Islet of Langerhans (tissue), 1 donor: ENCODE measurements at regions not wholly inside any gene's neighbourhood (a gene's known extent, or its start where the extent isn't known, plus 50 kb on each side); places are given as distances from the start of the nearest gene placed in this dataset.

Experiments used
- FAIRE-seq: peaks from one replicate; lab custom pipeline; 2011; peaks lifted over from hg19 to GRCh38; lab: Jason Lieb, UNC

DNA sequence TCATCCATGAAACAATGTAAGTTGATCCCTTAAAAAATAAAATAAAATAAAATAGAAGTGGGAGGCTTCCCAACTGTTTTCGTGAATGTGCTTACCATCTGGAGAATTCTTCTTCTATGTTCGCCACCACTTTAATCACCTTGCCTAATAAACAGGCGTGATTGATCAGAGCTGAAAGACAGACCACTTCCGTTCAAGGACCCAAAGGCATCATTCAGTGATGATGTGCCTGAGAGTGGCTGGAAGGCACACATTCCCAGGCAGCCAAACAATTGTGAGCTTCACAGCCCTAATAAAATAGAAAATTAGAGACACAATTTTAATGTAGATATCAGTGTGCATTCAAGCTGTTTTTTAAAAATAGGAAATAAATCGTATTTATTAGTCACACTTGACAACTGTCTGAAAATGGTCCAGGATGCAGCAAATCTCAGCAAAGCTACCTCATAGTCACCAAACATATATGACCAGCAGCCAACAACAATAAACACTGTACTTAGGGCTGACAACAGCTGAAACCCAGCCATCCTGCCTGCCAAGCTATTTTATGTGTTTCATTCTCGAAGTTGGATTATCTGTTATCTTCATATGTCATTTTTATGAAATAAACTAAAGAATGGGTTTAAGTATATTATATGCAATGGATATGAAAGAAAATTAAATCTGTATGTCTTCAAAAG lies 163.2 kb upstream of the FAM9B start:
- FAIRE-seq: no peak

DNA sequence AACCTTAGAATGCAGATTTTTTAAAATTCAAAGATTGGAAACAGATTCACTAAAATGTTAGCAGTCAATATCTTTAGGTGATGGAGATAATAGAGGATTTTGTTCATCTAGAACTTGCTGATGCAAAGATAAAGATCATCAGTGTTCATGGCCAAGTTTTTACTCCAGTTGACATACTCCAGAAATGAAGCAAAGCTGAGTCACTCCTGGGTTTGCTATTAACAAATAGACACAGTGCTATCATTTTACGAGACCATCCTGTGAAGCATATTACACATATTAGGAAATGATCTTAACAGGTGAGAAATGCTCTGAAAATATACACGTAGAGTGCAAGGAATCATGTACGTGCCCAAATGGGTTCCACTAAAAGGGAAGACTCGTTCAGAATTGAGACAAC lies 170.6 kb upstream of the FAM9B start:
- no peak for FAIRE-seq

DNA sequence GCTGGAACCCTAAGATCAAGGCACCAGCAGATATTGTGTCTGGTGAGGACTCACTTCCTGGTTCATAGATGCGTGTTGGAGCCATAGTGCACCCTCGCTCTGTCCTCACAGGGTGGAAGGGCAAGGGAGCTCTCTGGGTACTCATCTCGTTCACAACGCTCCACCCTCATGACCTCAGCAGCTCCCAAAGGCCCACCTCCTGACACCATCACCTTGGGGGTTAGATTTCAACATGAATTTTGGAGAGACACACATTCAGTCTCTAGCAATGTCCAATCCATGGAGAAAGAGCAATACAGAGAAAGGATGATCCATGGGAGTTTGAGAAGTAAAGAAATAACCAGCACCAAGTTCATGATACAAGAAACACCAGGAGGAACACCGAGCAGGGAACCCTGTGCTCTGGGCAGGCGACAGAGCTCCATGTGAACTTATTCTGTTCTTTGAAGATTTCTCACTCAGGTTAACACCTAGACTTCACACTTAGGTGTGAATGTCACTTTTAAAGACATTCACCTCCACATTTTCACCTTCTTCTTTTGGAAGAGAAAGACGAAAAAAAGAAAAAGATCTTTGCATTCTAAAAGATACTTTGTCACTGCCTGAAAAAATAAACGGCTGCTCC lies 171.8 kb upstream of the FAM9B start:
- FAIRE-seq: no peak

DNA sequence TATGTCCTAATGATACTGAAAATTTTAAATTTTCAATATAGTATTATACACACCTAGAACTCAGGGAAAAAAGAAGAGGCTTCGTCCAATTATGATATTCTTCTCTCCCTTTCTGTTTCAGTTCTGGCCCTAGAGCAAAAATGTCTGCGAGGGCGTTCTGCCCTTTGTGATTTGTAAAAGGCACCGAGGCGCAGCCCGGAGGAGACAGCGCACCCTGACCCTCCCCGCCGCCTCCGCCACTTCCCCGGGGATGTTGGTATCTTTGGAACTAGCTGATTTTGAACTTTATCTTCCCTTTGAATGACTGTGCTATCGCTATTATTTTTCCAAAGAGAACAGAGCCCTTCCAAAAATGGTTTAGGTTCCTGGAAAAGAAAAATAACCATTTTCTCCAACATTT lies 173.2 kb upstream of the FAM9B start:
- no peak for FAIRE-seq

DNA sequence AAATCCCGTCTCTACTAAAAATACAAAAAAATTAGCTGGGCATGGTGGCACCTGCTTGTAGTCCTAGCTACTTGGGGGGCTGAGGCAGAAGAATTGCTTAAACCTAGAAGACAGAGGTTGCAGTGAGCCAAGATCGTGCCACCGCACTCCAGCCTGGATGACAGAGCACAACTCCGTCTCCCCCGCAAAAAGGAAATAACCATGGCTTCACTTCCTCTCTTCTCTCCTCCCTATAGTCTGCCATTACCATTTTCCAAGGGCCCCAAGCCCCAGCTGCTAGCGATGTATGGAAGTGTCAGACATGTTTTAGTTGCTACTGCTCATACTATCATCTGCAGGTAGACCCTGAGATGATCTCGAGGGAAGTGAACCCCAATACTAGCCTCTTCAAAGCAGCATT lies 177.3 kb upstream of the FAM9B start:
- no peak for FAIRE-seq

DNA sequence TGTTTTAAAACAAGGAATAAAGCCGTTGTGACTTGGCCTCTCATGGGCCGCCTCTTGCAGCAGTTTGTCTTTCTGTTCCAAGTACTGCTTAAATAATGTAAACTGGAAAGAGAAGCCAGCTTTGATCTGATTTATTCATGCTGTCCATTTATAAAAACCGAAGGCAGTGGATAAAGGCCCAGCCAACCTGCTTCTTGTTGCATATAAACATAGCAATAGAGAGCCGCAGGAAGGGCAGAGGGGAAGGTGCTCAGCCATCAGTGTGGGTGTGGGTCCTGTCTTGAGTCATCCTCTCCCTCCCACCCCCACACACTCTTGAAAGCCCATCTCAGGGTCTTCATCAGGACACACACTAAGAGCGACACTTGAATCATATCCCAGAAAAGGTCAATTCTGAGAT lies 187.9 kb upstream of the FAM9B start:
- FAIRE-seq: no peak

DNA sequence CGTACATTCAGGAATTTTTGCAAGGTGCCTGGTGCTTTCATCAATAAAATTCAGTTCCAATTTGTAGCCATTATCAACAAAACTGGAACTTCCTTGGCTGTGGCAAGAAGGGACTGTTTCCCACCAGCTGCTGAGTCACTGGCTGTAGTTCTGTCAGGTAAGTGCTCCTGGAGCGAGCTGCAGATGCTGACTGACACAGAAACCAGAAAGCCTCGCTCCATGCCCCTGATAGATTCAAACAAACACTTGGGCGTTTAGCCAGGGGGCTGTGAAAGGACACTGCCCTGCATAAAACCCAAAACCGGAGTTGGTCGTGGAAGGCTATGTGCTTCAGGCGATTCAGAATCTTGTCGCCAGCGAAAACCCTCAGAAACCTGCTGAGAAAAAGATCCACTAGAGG lies 188.4 kb upstream of the FAM9B start:
- no peak for FAIRE-seq

DNA sequence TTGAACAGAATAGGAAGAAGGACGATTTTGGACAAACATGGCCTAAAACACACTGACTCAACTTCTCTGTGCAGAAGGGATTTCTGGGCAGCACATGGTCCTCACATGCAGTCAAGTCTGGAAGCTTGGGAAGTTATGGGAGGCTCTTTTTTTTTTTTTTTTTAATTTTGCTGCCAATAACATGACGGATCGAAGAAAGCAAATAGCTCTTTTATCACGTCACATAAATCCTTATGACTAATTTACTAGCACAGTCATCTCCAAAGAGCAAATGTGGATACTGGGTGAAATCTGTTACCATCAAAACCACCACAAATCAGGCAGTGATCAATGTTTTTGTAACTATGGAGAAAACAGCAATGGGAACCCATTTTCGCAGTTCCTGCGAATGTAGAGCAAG lies 193.3 kb upstream of the FAM9B start:
- FAIRE-seq: no peak

DNA sequence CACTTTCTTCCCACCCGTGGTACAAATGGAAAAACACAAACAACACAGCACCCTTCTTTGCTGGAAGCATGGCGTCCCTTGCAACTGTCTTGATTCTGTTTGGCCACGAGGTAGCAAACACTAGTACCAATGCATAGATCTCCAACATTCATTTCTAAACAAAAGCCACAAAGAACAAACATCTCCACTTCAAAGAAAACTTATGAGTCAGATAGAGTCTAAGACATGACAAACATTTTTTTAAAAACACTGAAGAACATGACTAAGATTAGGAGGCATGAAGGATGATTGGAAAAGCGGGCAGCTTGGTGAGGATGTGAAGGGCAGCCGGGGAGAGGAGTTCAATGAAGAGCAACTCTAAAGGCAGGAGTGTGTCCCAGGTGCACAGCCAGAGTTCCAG lies 197.6 kb upstream of the FAM9B start:
- FAIRE-seq: no peak

DNA sequence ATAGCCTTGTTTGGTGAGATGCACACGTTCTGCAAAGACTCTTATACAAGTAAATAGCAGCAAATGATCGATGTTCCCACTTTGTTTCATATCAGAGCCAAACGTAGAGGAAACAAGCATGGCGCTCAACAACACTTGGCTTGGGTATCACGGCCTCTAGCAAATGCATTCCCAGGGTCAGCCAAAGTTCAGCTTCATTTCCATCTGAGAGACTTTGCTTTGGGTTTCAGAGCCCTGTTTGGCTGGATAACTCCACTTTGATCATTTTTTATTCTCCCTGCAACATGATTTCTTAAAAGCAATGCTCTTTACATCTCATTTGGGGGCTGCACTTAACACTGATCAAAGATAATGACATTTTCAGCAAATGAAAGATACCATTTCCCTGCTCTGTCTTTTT lies 199.2 kb upstream of the FAM9B start:
- no peak for FAIRE-seq

DNA sequence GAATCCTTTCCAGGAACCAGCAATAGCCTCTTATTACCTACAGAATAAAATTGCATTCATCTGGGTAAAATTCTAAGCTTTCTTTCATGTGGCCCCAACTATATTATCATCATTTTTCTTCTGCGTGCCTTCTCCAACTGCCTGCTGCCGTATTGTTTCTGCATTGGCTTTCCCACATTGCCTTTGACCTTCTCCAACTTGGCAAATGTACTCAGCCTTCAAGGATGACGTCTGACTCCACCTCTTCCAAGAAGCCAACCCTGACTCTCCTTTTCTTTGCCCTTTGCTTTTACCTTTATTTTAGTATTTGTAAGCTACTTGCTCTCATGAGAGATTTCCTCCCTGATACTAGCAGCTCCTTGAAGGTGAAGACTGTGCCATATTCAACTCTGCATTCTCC lies 200.4 kb upstream of the FAM9B start:
- no peak for FAIRE-seq

DNA sequence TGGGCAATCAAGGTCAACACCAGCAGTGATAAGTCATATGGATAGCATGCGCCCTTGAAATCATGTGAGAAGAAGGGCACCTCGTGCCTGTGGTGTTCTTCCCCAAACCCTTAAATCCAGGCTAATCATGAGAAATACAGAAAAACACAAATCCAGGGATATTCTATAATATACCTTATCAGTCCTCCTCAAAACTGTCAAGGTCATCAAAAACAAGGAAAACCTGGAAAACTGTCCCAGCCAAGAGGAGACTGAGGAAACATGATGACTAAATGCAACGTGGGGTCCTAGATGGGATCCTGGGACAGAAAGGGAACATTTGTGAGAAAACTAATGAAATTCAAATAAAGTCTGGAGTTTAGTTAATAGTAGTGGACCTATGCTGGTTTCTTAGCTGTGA lies 201.8 kb upstream of the FAM9B start:
- no peak for FAIRE-seq

DNA sequence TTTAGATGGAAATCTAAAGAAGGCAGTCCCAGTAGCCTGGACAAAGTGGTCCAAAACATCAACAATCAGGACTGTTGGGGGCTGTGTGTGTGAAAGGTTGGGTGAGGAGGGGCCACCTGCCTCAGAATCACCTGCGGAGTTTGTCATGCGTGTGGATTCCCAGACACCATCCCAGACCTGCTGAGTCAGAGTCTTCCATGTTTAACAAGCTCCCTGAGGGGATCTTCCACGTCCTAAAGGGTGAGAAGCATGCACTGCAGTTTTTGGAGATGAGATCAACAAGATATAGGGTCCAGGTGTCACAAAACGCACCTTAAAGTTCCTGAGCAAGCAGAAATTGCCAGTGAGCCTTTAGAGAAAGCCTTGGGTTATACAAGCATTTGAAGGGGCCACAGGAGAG lies 207.0 kb upstream of the FAM9B start:
- no peak for FAIRE-seq

DNA sequence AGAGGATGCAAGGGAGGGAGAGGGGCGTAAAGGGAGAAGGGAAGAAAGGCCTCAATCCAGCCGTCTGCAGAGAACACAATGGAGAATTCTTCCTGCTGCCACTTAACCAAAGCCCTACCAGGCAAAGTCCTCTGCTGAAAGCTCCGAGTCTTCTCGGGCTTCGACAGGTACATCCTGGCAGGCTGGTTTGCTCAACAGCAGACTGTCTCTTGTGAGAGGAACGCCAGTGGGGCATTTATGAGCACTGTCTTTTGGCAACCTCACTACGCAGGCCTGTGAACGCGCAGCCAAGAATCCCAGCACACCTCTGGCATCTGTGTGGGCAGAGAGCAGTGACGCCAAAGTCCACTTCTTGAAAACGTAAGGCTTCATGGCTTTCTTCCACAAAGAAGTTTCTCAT lies 207.5 kb upstream of the FAM9B start:
- FAIRE-seq: no peak

DNA sequence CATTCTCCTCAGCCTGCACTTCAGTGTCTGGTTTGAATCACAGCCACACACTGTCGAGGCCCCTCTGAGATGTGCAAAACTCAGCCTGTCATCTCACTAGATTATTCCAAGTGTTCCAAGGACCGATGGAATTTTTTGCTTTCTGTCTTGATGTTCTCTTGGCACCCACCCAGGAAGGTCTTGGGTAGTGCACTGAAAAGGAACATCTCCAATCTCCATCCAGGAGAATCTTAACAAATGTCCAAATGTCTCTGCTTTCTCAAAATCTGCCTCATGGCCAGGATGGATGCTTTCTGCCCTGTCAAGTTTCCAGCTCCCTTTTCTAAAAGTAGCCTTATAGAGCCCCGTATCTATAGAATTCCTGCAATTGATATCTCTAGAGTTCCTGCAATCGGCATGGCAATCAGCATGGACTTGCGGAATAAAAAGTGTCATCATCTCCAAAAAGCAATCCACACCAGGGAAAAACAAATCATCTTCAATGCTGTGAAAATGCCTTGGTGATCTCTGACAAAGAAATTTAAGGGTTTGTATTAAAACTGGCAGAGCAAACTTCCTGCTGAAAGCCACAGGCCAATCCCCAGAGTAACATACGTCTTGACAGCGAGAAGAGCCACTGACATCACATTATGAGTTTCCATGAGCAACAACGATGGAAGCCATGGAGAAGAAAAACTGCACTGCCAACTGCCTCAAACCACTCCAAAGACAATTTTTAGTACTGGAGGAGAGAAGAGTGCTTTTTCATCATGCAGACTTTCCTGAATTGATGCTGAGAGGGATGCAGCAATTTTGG lies 215.3 kb upstream of the FAM9B start:
- no peak for FAIRE-seq

DNA sequence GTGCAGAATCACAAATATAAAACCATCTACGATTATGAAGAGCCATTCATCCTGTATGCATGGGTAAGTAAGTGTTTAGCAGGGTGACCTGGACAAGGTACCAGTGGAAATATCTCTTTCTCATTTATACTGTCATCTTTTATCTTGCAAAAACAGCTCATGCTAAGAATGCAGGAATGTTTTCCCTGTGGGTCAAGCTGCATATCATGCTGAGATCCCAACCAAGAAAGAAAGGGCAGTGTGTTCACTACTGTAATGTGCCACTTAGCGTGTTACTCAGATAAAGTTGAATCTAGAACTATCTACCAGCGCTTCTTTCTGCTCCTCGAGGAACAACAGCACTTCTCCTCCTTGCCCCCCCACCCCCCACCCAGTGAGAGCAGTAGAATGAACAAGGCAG lies 212.7 kb upstream of the TBL1X start:
- no peak for FAIRE-seq

DNA sequence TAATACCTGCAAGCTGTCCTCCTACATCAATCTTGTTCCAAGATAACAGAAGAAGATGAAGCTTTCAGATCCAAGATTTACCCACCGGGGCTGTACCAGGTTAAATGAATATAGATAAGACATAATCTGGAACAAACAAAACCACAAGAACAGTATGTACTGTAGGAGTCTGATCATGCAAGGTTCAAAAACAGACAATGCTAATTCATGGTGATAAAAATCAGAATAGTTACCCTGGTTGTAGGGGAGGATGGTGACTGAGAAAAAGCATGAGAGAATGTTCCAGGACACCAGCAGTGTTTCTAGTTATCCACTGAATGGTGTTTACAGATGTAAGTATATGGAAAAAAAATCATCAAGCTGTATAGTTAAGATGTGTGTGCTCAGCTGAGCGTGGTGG lies 211.6 kb upstream of the TBL1X start:
- no peak for FAIRE-seq

DNA sequence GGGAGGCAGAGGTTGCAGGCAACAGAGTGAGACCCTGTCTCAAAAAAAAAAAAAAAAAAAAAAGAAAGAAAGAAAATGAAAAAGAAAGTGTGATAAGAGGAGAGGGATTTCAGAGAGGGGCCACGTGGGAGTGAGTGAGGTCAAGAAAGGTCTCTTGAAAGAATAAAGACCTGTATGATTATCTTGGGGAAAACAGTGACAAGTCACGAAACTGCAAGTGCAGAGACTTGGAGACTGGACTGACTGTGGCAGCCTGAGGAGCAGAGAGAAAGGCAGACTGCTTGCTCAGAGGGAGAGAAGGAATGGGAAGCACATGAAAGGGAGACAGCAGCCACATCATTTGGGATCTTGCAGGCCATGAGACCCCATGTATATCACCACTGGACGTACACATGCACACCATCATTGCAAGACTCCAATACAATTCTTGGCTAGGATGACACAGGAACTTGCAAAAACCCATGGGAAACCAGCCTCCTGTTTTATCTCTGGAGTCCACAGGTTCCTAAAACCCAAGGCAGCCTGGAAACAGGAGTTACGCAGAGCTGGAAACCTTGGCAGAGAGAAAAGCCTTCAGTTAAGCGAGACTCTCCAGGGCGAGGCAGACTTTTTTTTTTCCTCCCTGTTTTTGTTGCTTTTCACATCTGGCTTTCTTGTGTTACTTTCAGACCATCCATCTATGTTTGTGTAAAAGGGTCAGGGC lies 207.0 kb upstream of the TBL1X start:
- no peak for FAIRE-seq

DNA sequence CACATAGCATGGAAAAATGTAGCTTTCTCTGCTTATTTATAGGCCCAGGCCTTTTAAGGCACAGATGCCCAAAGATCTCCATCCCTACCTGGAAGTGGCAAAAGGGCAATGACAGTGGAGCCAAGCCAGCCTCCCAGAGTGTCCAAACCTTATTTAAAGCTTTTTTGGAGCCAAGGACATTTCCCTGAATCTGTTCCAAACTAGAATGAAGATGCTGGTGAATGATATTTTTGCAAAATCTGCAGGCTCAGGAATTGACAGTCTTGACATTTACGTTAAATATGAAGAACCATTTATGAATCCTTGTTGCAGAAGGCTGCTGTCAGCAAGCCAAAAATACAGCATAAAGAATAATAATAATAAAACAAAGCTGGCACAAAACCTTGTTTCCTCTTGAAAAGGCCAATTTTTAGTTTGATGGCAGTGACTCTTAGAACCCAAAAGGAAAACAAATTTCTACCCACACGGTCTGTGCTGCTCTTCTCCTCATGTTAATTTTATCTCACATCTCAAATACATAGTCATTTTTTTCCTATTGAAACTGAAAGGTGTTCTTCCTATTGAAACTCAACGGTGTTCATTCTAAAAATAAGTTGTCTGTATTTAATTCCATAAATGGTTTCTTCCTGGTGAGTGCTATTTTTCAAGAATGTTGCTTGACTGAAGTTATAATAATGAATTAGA lies 206.3 kb upstream of the TBL1X start:
- no peak for FAIRE-seq

DNA sequence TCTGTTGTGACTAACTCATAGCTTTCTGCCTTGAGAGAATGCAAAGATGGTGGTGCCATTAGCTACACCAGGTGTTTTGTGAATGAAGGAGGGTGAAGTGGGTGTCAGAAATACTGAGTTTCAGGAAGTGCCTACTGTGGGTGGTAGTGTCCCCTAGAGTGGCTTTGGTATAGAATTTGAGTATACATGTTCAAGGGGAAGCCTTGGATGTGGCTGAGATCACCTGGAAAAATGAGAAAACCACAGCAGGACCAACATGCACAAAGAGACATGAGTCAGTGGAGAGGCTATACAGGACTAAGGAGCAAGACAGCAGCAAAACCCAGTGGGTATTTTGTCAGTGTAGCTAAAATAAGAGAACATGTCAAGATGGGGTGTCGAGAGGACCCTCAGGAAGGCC lies 204.3 kb upstream of the TBL1X start:
- FAIRE-seq: no peak

DNA sequence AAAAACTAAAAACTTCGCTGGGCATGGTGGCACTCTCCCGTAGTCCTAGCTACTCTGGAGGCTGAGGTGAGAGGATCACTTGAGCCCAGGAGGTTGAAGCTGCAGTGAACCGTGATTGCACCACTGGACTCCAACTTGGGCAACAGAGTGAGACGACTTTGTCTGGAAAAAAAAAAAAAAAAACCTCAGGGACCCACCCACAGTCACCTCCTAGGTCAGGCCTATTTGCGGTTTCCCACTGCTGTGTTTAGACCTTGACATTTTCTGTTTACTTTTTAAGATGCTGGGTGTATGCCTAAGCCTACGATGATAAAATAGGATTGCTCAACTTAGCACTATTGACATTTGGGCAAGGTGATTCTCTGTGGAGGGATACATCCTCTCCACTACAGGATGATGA lies 197.4 kb upstream of the TBL1X start:
- FAIRE-seq: no peak

DNA sequence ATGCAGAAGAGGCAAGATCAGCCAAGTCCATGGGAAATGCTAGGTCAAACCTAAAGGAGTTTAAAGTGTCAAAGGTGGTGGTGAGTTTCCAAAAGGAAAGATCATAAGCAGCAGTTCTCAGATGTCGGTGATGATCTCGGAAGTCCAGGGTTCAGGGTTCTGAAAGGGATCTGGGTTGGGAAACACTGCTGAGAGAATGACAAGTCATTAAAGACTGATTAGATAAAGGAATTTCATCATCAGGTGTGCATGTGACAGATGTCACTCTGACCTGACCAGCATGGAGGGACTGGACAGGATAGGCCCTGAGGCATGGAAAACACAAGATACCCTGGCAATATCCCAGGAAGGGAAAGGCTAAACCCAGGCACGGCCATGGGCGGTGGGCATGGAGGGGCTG lies 195.7 kb upstream of the TBL1X start:
- FAIRE-seq: no peak
